HG03280 (cell line): ENCODE measurements at regions not wholly inside any gene's neighbourhood (a gene's known extent, or its start where the extent isn't known, plus 50 kb on each side); places are given as distances from the start of the nearest gene placed in this dataset.
"Not testable (repeated sequence)": the region's sequence is repeated elsewhere in the genome, so short reads cannot be mapped to it uniquely, and the experiment has no call there.

Source experiments
- ATAC-seq: cut with Tn5 transposase; IDR thresholded peaks from one replicate; pipeline ENCODE4 v1.9.1; 2021; ENCODE audit warnings: mild to moderate bottlenecking, moderate library complexity; ENCODE audit not compliant: unreplicated experiment

- ATAC-seq = no peak
Measured at GRCh38 chr2:128413718-128414341, 95.2 kb upstream of the HS6ST1 start.

GRCh38 chr2:128414351-128414750 is 95.7 kb upstream of the HS6ST1 start:
- ATAC-seq = no peak

- no peak for ATAC-seq
Measured at GRCh38 chr2:128414946-128415778, 96.5 kb upstream of the HS6ST1 start.

- no peak for ATAC-seq
Measured at GRCh38 chr2:128415779-128416061, 97.1 kb upstream of the HS6ST1 start.

GRCh38 chr2:128416109-128416785 is 97.6 kb upstream of the HS6ST1 start:
- no peak for ATAC-seq

- ATAC-seq = no peak
Measured at GRCh38 chr2:128416806-128417205, 98.1 kb upstream of the HS6ST1 start.

- ATAC-seq = not testable (repeated sequence)
Measured at GRCh38 chr2:128417264-128417663, 98.6 kb upstream of the HS6ST1 start.

GRCh38 chr2:128420131-128420530 is 101.5 kb upstream of the HS6ST1 start:
- no peak for ATAC-seq

GRCh38 chr2:128420776-128421175 is 102.1 kb upstream of the HS6ST1 start:
- ATAC-seq = no peak

GRCh38 chr2:128421286-128421685 is 102.6 kb upstream of the HS6ST1 start:
- ATAC-seq = no peak

GRCh38 chr2:128421861-128422311 is 103.2 kb upstream of the HS6ST1 start:
- ATAC-seq = no peak

GRCh38 chr2:128422571-128422970 is 103.9 kb upstream of the HS6ST1 start:
- no peak for ATAC-seq

GRCh38 chr2:128423788-128424165 is 105.1 kb upstream of the HS6ST1 start:
- ATAC-seq = no peak

- ATAC-seq = no peak
Measured at GRCh38 chr2:128424406-128425171, 105.9 kb upstream of the HS6ST1 start.

GRCh38 chr2:128425216-128425615 is 106.5 kb upstream of the HS6ST1 start:
- no peak for ATAC-seq

- no peak for ATAC-seq
Measured at GRCh38 chr2:128425731-128426620, 107.3 kb upstream of the HS6ST1 start.

- ATAC-seq = no peak
Measured at GRCh38 chr2:128427413-128427755, 108.7 kb upstream of the HS6ST1 start.

- no peak for ATAC-seq
Measured at GRCh38 chr2:128428415-128428814, 109.7 kb upstream of the HS6ST1 start.

GRCh38 chr2:128432423-128432822 is 113.8 kb upstream of the HS6ST1 start:
- ATAC-seq = no peak

- no peak for ATAC-seq
Measured at GRCh38 chr2:128433911-128434550, 115.4 kb upstream of the HS6ST1 start.
